Stimulated activated CD4-positive, alpha-beta T cell treated with anti-CD3 and anti-CD28 coated beads, Interleukin-4, amount 100 ng/mL, for 1 hour (primary cell): ENCODE measurements at regions not wholly inside any gene's neighbourhood (a gene's known extent, or its start where the extent isn't known, plus 50 kb on each side); places are given as distances from the start of the nearest gene placed in this dataset.
"Not testable (repeated sequence)": the region's sequence is repeated elsewhere in the genome, so short reads cannot be mapped to it uniquely, and the experiment has no call there.

ENCODE experiments used
- DNase-seq: peaks from one replicate; pipeline ENCODE4 v3.0.0-alpha.2; 2020

- no peak for DNase-seq
These were observed 98.8 kb downstream of the BMP4 start for GRCh38 chr14:53857625-53858344.

GRCh38 chr14:53855574-53855973 is 101.1 kb downstream of the BMP4 start:
- no peak for DNase-seq

- DNase-seq, result no peak
These were observed 101.5 kb downstream of the BMP4 start for GRCh38 chr14:53855127-53855526.

GRCh38 chr14:53851394-53852090 is 105.1 kb downstream of the BMP4 start:
- no peak for DNase-seq

GRCh38 chr14:53850714-53851296 is 105.8 kb downstream of the BMP4 start:
- DNase-seq, result no peak

- no peak for DNase-seq
These were observed 107.1 kb downstream of the BMP4 start for GRCh38 chr14:53849549-53849948.

- no peak for DNase-seq
These were observed 107.8 kb downstream of the BMP4 start for GRCh38 chr14:53848854-53849253.

GRCh38 chr14:53847881-53848280 is 108.7 kb downstream of the BMP4 start:
- DNase-seq, result no peak

- DNase-seq, result no peak
These were observed 109.6 kb downstream of the BMP4 start for GRCh38 chr14:53847057-53847456.

- no peak for DNase-seq
These were observed 110.6 kb downstream of the BMP4 start for GRCh38 chr14:53845813-53846693.

- DNase-seq, result no peak
These were observed 113.7 kb downstream of the BMP4 start for GRCh38 chr14:53842938-53843337.

- no peak for DNase-seq
These were observed 115.2 kb downstream of the BMP4 start for GRCh38 chr14:53841109-53842099.

GRCh38 chr14:53840444-53840843 is 116.2 kb downstream of the BMP4 start:
- DNase-seq, result no peak

GRCh38 chr14:53838374-53838773 is 118.3 kb downstream of the BMP4 start:
- no peak for DNase-seq

- not testable (repeated sequence) for DNase-seq
These were observed 119.0 kb downstream of the BMP4 start for GRCh38 chr14:53837656-53838055.

GRCh38 chr14:53836551-53836950 is 120.1 kb downstream of the BMP4 start:
- no peak for DNase-seq

- no peak for DNase-seq
These were observed 127.8 kb downstream of the BMP4 start for GRCh38 chr14:53828820-53829219.

GRCh38 chr14:53824061-53824460 is 132.6 kb downstream of the BMP4 start:
- no peak for DNase-seq

GRCh38 chr14:53814392-53814791 is 142.2 kb downstream of the BMP4 start:
- no peak for DNase-seq

GRCh38 chr14:53810221-53810620 is 146.4 kb downstream of the BMP4 start:
- DNase-seq, result no peak

GRCh38 chr14:53808042-53808441 is 148.6 kb downstream of the BMP4 start:
- no peak for DNase-seq

GRCh38 chr14:53807542-53807941 is 149.1 kb downstream of the BMP4 start:
- DNase-seq, result no peak
